ENCODE measurements at regions not wholly inside any gene's neighbourhood (a gene's known extent, or its start where the extent isn't known, plus 50 kb on each side); places are given as distances from the start of the nearest gene placed in this dataset.

DNA sequence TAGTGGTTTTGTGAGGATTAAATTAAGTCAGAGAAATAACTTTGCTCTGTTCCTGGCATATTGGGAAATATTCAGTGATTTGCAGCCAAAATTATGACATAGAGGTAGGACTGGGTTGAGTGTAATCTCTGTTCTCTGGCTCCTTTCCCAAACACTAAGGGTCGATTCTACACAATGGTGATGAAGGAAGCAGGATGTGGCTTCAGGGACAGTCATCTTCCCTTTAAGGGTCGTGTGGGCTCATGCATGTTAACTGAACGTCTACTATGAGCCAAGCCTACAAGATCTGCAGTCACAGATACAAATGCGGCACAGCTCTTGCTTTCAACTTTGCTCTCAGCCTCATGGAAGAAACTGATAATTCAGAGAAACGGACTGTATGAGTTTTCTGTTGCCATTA, 381.6 kb downstream of the VRK1 start:
- CTCF ChIA-PET: no interaction called here

DNA sequence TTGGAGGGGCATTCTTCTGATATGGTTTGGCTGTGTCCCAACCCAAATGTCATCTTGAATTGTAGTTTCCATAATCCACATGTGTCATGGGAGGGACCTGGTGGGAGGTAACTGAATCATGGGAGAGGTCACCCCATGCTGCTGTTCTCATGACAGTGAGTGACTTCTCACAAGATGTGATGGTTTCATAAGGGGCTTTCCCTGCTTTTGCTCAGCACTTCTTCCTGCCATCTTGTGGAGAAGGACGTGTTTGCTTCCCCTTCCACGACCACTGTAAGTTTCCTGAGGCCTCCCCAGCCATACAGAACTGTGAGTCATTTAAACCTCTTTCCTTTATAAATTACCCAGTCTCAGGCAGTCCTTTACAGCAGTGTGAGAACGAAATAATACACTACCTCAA, 382.4 kb downstream of the VRK1 start:
- ATAC-seq: no peak

More for the DNA sequence above, 381.6 kb downstream of the VRK1 start:
- H3K36me3 Mint-ChIP-seq: peaks cover 5% of the 10 kb centered on the region; the same call in 1 of the 2 replicates
- DNase-seq (ENCODE audit: low spot score): no peak
- TF ChIP-seq ZNF671 (CRISPR knock-in tag; IDR thresholded peaks at IDR 0.05) (no peak), MXD4 (CRISPR knock-in tag; IDR thresholded peaks at IDR 0.05; ENCODE audit: borderline replicate concordance) (no peak), TP53 (CRISPR knock-in tag; IDR thresholded peaks at IDR 0.05) (no peak), SOX15 (CRISPR knock-in tag; IDR thresholded peaks at IDR 0.05) (no peak), NFYB (CRISPR knock-in tag; conservative IDR thresholded peaks at IDR 0.05; ENCODE audit: low read depth) (no peak), HMGA2 (CRISPR knock-in tag; IDR thresholded peaks at IDR 0.05) (no peak), RELA (CRISPR knock-in tag; IDR thresholded peaks at IDR 0.05; ENCODE audit: borderline replicate concordance) (no peak), FOXJ3 (CRISPR knock-in tag; IDR thresholded peaks at IDR 0.05; ENCODE audit: borderline replicate concordance) (no peak), PRRX2 (CRISPR knock-in tag; IDR thresholded peaks at IDR 0.05) (no peak), ZNF219 (CRISPR knock-in tag; IDR thresholded peaks at IDR 0.05; ENCODE audit: borderline replicate concordance) (no peak), JUN (CRISPR knock-in tag; IDR thresholded peaks at IDR 0.05) (no peak), ZNF317 (CRISPR knock-in tag; IDR thresholded peaks at IDR 0.05; ENCODE audit: borderline replicate concordance, low read depth) (no peak), NR3C1 (CRISPR knock-in tag; conservative IDR thresholded peaks at IDR 0.05; ENCODE audit: low read depth) (no peak), SP1 (CRISPR knock-in tag; conservative IDR thresholded peaks at IDR 0.05) (no peak), CREB1 (CRISPR knock-in tag; IDR thresholded peaks at IDR 0.05) (no peak), SMAD4 (CRISPR knock-in tag; IDR thresholded peaks at IDR 0.05) (no peak)
- TF ChIP-seq, protein P1, sequence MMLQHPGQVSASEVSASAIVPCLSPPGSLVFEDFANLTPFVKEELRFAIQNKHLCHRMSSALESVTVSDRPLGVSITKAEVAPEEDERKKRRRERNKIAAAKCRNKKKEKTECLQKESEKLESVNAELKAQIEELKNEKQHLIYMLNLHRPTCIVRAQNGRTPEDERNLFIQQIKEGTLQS (CRISPR knock-in tag; conservative IDR thresholded peaks at IDR 0.05): no peak
- TF ChIP-seq, protein P2, sequence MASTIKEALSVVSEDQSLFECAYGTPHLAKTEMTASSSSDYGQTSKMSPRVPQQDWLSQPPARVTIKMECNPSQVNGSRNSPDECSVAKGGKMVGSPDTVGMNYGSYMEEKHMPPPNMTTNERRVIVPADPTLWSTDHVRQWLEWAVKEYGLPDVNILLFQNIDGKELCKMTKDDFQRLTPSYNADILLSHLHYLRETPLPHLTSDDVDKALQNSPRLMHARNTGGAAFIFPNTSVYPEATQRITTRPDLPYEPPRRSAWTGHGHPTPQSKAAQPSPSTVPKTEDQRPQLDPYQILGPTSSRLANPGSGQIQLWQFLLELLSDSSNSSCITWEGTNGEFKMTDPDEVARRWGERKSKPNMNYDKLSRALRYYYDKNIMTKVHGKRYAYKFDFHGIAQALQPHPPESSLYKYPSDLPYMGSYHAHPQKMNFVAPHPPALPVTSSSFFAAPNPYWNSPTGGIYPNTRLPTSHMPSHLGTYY (CRISPR knock-in tag; IDR thresholded peaks at IDR 0.05): no peak
- TF ChIP-seq, protein P3, sequence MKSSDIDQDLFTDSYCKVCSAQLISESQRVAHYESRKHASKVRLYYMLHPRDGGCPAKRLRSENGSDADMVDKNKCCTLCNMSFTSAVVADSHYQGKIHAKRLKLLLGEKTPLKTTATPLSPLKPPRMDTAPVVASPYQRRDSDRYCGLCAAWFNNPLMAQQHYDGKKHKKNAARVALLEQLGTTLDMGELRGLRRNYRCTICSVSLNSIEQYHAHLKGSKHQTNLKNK (CRISPR knock-in tag; IDR thresholded peaks at IDR 0.05): no peak
- TF ChIP-seq, protein P4, sequence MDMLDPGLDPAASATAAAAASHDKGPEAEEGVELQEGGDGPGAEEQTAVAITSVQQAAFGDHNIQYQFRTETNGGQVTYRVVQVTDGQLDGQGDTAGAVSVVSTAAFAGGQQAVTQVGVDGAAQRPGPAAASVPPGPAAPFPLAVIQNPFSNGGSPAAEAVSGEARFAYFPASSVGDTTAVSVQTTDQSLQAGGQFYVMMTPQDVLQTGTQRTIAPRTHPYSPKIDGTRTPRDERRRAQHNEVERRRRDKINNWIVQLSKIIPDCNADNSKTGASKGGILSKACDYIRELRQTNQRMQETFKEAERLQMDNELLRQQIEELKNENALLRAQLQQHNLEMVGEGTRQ (CRISPR knock-in tag; IDR thresholded peaks at IDR 0.05): no peak
- H3K27ac Mint-ChIP-seq: no peak overlapping the region
- no peaks in the 10 kb centered on the region for H3K4me1 Mint-ChIP-seq
- no peak for ATAC-seq
- H3K9me3 Mint-ChIP-seq: peaks cover 12% of the 10 kb centered on the region
- POLR2A ChIA-PET: no interaction called here
- no peak overlapping the region for H3K4me3 Mint-ChIP-seq
- peaks cover 2% of the 10 kb centered on the region; the same call in 1 of the 2 replicates for H3K27me3 Mint-ChIP-seq (ENCODE audit: low read depth)

More for the DNA sequence above, 382.4 kb downstream of the VRK1 start:
- H3K9me3 Mint-ChIP-seq: peaks cover 12% of the 10 kb centered on the region
- TF ChIP-seq JUN (CRISPR knock-in tag; IDR thresholded peaks at IDR 0.05) (no peak), ZNF671 (CRISPR knock-in tag; IDR thresholded peaks at IDR 0.05) (no peak), NFE2L1 (CRISPR knock-in tag; IDR thresholded peaks at IDR 0.05) (no peak), ZNF416 (CRISPR knock-in tag; IDR thresholded peaks at IDR 0.05) (no peak), ESRRA (CRISPR knock-in tag; IDR thresholded peaks at IDR 0.05; ENCODE audit: borderline replicate concordance) (no peak)
- TF ChIP-seq, protein P5, sequence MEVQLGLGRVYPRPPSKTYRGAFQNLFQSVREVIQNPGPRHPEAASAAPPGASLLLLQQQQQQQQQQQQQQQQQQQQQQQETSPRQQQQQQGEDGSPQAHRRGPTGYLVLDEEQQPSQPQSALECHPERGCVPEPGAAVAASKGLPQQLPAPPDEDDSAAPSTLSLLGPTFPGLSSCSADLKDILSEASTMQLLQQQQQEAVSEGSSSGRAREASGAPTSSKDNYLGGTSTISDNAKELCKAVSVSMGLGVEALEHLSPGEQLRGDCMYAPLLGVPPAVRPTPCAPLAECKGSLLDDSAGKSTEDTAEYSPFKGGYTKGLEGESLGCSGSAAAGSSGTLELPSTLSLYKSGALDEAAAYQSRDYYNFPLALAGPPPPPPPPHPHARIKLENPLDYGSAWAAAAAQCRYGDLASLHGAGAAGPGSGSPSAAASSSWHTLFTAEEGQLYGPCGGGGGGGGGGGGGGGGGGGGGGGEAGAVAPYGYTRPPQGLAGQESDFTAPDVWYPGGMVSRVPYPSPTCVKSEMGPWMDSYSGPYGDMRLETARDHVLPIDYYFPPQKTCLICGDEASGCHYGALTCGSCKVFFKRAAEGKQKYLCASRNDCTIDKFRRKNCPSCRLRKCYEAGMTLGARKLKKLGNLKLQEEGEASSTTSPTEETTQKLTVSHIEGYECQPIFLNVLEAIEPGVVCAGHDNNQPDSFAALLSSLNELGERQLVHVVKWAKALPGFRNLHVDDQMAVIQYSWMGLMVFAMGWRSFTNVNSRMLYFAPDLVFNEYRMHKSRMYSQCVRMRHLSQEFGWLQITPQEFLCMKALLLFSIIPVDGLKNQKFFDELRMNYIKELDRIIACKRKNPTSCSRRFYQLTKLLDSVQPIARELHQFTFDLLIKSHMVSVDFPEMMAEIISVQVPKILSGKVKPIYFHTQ (CRISPR knock-in tag; IDR thresholded peaks at IDR 0.05): no peak
- TF ChIP-seq, protein P4 (CRISPR knock-in tag; IDR thresholded peaks at IDR 0.05): no peak
- no peak for DNase-seq (ENCODE audit: low spot score)
- H3K36me3 Mint-ChIP-seq: peaks cover 5% of the 10 kb centered on the region; the same call in 1 of the 2 replicates
- ChIA-PET POLR2A (interaction anchor here (0.6 kb wide), 1 partner anchor 238 kb away, joined by 11 read pairs; no protein-coding TSS in a partner anchor), CTCF (no interaction called here)
- peaks cover 2% of the 10 kb centered on the region; the same call in 1 of the 2 replicates for H3K27me3 Mint-ChIP-seq (ENCODE audit: low read depth)
- H3K27ac Mint-ChIP-seq: no peak overlapping the region
- no peak overlapping the region for H3K4me3 Mint-ChIP-seq
- H3K4me1 Mint-ChIP-seq: no peaks in the 10 kb centered on the region

Measured in WTC11 (cell line).